B cell (primary cell): ENCODE measurements at regions not wholly inside any gene's neighbourhood (a gene's known extent, or its start where the extent isn't known, plus 50 kb on each side); places are given as distances from the start of the nearest gene placed in this dataset.
"Not testable (repeated sequence)": the region's sequence is repeated elsewhere in the genome, so short reads cannot be mapped to it uniquely, and the experiment has no call there.

Experiments
- ATAC-seq: fragments of 200-7000 bp; cut with Tn5 transposase; one replicate; pipeline ENCODE4 v1.10.0; 2021; ENCODE audit warnings: low read depth, mild to moderate bottlenecking, moderate number of reproducible peaks, moderate library complexity
- CTCF ChIA-PET: fragments of 350-600 bp; sonication (Branson Sonifier 250); formaldehyde crosslinking; loops from one replicate; lab custom pipeline; 2021; ENCODE audit warnings: antibody characterized with exemption, inconsistent platforms; lab: Charles Lee
- POLR2A ChIA-PET: fragments of 350-600 bp; sonication (Branson Sonifier 250); formaldehyde crosslinking; loops from one replicate; lab custom pipeline; 2021; ENCODE audit warnings: antibody characterized with exemption; lab: Charles Lee
- DNase-seq: peaks from one replicate; pipeline ENCODE4 v3.0.0; 2013
- H2AFZ ChIP-seq: 2 replicates; pipeline ENCODE4 v1.6.1; 2012; ENCODE audit warnings: mild to moderate bottlenecking, low read depth, low read length; ENCODE audit not compliant: insufficient read depth, poor library complexity, severe bottlenecking
- H3K27ac ChIP-seq, 2 donors: 1 replicate in 1 of 2; 2 replicates in 1 of 2; pipeline ENCODE4 v1.5.1; 2012 to 2013; ENCODE audit warnings: low read length in 2 of 2, mild to moderate bottlenecking in 2 of 2, moderate library complexity in 1 of 2
- H3K27me3 ChIP-seq, 4 experiments: fragments of 200-600 bp in 1 of 4; sonication (generic) in 1 of 4; replicated peaks in 1 of 4; 1 replicate in 2 of 4; 2 replicates in 2 of 4; pipeline versions ENCODE4 v1.6.1 to v1.7.0; 2013 to 2016; ENCODE audit warnings: low read length in 3 of 4, mild to moderate bottlenecking in 2 of 4, mixed read lengths in 1 of 4, moderate library complexity in 1 of 4; ENCODE audit not compliant: insufficient read depth in 4 of 4, control insufficient read depth in 3 of 4; ENCODE audit errors: control extremely low read depth in 1 of 4
- H3K36me3 ChIP-seq, 2 experiments: replicated peaks in 1 of 2; 1 replicate in 1 of 2; 2 replicates in 1 of 2; pipeline versions ENCODE4 v1.6.1 to v1.7.1; 2013; ENCODE audit warnings: low read length in 1 of 2; ENCODE audit not compliant: insufficient read depth in 2 of 2, control insufficient read depth in 1 of 2; ENCODE audit errors: control extremely low read depth in 1 of 2, extremely low read depth in 1 of 2
- H3K4me1 ChIP-seq, 2 donors: fragments of 200-600 bp in 1 of 2; sonication (generic) in 1 of 2; 1 replicate in 1 of 2; 2 replicates in 1 of 2; pipeline versions ENCODE4 v1.5.1 to v1.6.1; 2013 to 2017; ENCODE audit warnings: low read length in 2 of 2; ENCODE audit not compliant: control insufficient read depth in 2 of 2, insufficient read depth in 2 of 2
- H3K4me2 ChIP-seq: replicated peaks from 2 replicates; pipeline ENCODE3; 2012; ENCODE audit warnings: mild to moderate bottlenecking, low read depth, low read length; ENCODE audit not compliant: poor library complexity, severe bottlenecking
- H3K4me3 ChIP-seq, 5 experiments: fragments of 200-600 bp in 1 of 5; sonication (generic) in 1 of 5; 1 replicate in 3 of 5; 2 replicates in 2 of 5; pipeline versions ENCODE4 v1.5.1 to v1.7.0; 2011 to 2016; ENCODE audit warnings: low read length in 4 of 5, mild to moderate bottlenecking in 4 of 5, low read depth in 2 of 5, control low read depth in 1 of 5, moderate library complexity in 1 of 5; ENCODE audit not compliant: insufficient read depth in 1 of 5; ENCODE audit errors: control extremely low read depth in 1 of 5, extremely low read depth in 1 of 5
- H3K79me2 ChIP-seq: fragments of 200-600 bp; sonication (generic); one replicate; pipeline ENCODE4 v1.6.0; 2016; ENCODE audit warnings: low read length; ENCODE audit not compliant: control insufficient read depth, insufficient read depth
- H3K9ac ChIP-seq: fragments of 200-600 bp; sonication (generic); 2 replicates; pipeline ENCODE4 v1.6.1; 2017; ENCODE audit warnings: mild to moderate bottlenecking, low read length, moderate library complexity
- H3K9me3 ChIP-seq, 3 donors: one replicate each; pipeline versions ENCODE4 v1.6.1 to v1.7.1; 2013; ENCODE audit warnings: low read length in 2 of 3; ENCODE audit not compliant: control insufficient read depth in 2 of 3, insufficient read depth in 1 of 3; ENCODE audit errors: control extremely low read depth in 1 of 3
- H4K20me1 ChIP-seq: 2 replicates; pipeline ENCODE4 v1.6.0; 2012; ENCODE audit warnings: mild to moderate bottlenecking, low read length; ENCODE audit not compliant: insufficient read depth, control insufficient read depth, poor library complexity, severe bottlenecking
- H3K27ac Mint-ChIP-seq: one replicate; pipeline ENCODE4 v1.8.0; 2021; ENCODE audit warnings: mixed read lengths
- H3K27me3 Mint-ChIP-seq: one replicate; pipeline ENCODE4 v1.8.0; 2021; ENCODE audit warnings: mixed read lengths
- H3K4me1 Mint-ChIP-seq: one replicate; pipeline ENCODE4 v1.8.0; 2021; ENCODE audit warnings: mixed read lengths
- H3K4me3 Mint-ChIP-seq: one replicate; pipeline ENCODE4 v1.8.0; 2021; ENCODE audit warnings: mixed read lengths
- H3K9me3 Mint-ChIP-seq: one replicate; pipeline ENCODE4 v1.8.0; 2022; ENCODE audit warnings: mixed read lengths; ENCODE audit not compliant: insufficient read depth
- CTCF ChIP-seq: fragments of 200-600 bp; IDR thresholded peaks from one replicate; pipeline ENCODE4 v1.8.0; 2022; ENCODE audit warnings: antibody characterized with exemption, mild to moderate bottlenecking
- EZH2 ChIP-seq: IDR thresholded peaks from 2 replicates; pipeline ENCODE4 v1.6.1; 2012; ENCODE audit warnings: borderline replicate concordance, low read depth, mild to moderate bottlenecking, moderate library complexity, low read length; ENCODE audit not compliant: insufficient read depth, poor library complexity, severe bottlenecking
- WGBS: methylation state at CpG from one replicate; pipeline ENCODE4 v1.1.5; 2013; ENCODE audit warnings: missing lambda C conversion rate; ENCODE audit not compliant: insufficient coverage; 5-methylcytosine and 5-hydroxymethylcytosine counted together
- intact Hi-C: fragments of 100-400 bp; cut with micrococcal nuclease; formaldehyde crosslinking; loops from one replicate; pipeline ENCODE4 v1.10.0; 2022

- no peak overlapping the region for H2AFZ ChIP-seq
- no peak overlapping the region for H3K9ac ChIP-seq
- H3K27ac Mint-ChIP-seq, result no peak overlapping the region
- H3K27ac ChIP-seq, result no peak overlapping the region
- no CpG with 5 or more reads among the region's 2 CpGs for WGBS
- TF ChIP-seq CTCF (no peak), EZH2 (no peak)
- no peaks in the 10 kb centered on the region for H3K4me1 ChIP-seq
- no peaks in the 10 kb centered on the region for H3K4me1 Mint-ChIP-seq
- H3K4me2 ChIP-seq, result no peak overlapping the region
- ATAC-seq (no peak), DNase-seq (no peak)
- intact Hi-C loops, result no loop called here
- H3K27me3 Mint-ChIP-seq, result no peaks in the 10 kb centered on the region
- H3K9me3 Mint-ChIP-seq, result no peaks in the 10 kb centered on the region
- H4K20me1 ChIP-seq, result no peaks in the 10 kb centered on the region
- no peaks in the 10 kb centered on the region for H3K9me3 ChIP-seq
- no peak overlapping the region for H3K4me3 ChIP-seq
- POLR2A ChIA-PET, result no interaction called here
- H3K27me3 ChIP-seq, result no peaks in the 10 kb centered on the region
- H3K36me3 ChIP-seq, result no peaks in the 10 kb centered on the region
- CTCF ChIA-PET, result no interaction called here
- H3K4me3 Mint-ChIP-seq, result no peak overlapping the region
- H3K79me2 ChIP-seq, result no peaks in the 10 kb centered on the region
Measured at GRCh38 chr9:29176786-29177185, 1603.5 kb upstream of the C9orf72 start.

- no peak overlapping the region for H3K27ac Mint-ChIP-seq
- H3K4me3 ChIP-seq, result no peak overlapping the region
- no peaks in the 10 kb centered on the region for H3K79me2 ChIP-seq
- peaks cover 4% of the 10 kb centered on the region for H3K9me3 Mint-ChIP-seq
- intact Hi-C loops, result no loop called here
- POLR2A ChIA-PET, result no interaction called here
- no peak overlapping the region for H3K9ac ChIP-seq
- TF ChIP-seq EZH2 (no peak), CTCF (no peak)
- no peak for ATAC-seq
- no CpG with 5 or more reads among the region's 3 CpGs for WGBS
- no peak overlapping the region for H3K4me3 Mint-ChIP-seq
- no peaks in the 10 kb centered on the region for H3K36me3 ChIP-seq
- no peak overlapping the region for H3K4me2 ChIP-seq
- no peak overlapping the region for H3K27ac ChIP-seq
- no peaks in the 10 kb centered on the region for H3K4me1 Mint-ChIP-seq
- no peak overlapping the region for H2AFZ ChIP-seq
- H3K27me3 ChIP-seq, result no peaks in the 10 kb centered on the region
- no peak for DNase-seq
- H3K27me3 Mint-ChIP-seq, result no peaks in the 10 kb centered on the region
- CTCF ChIA-PET, result no interaction called here
- H3K9me3 ChIP-seq, result no peaks in the 10 kb centered on the region
- H4K20me1 ChIP-seq, result no peaks in the 10 kb centered on the region
- H3K4me1 ChIP-seq, result no peaks in the 10 kb centered on the region
Measured at GRCh38 chr9:29183971-29184370, 1610.7 kb upstream of the C9orf72 start.

- H3K4me1 Mint-ChIP-seq, H3K27ac ChIP-seq, POLR2A ChIA-PET, intact Hi-C loops, H3K27me3 ChIP-seq, CTCF ChIA-PET, ATAC-seq, DNase-seq, H3K4me2 ChIP-seq, H3K27ac Mint-ChIP-seq, H3K36me3 ChIP-seq, H3K4me1 ChIP-seq, H3K9me3 ChIP-seq, H3K27me3 Mint-ChIP-seq, H3K4me3 ChIP-seq, H3K9ac ChIP-seq, H3K4me3 Mint-ChIP-seq, H3K9me3 Mint-ChIP-seq, H3K79me2 ChIP-seq, H4K20me1 ChIP-seq, H2AFZ ChIP-seq: not testable (repeated sequence)
- 100% methylated on average over 3 of the region's 34 CpGs for WGBS
Measured at GRCh38 chr9:29188771-29189170, 1615.5 kb upstream of the C9orf72 start.
